Activated CD4-positive, alpha-beta memory T cell treated with anti-CD3 and anti-CD28 coated beads for 36 hours (primary cell): ENCODE measurements at regions not wholly inside any gene's neighbourhood (a gene's known extent, or its start where the extent isn't known, plus 50 kb on each side); places are given as distances from the start of the nearest gene placed in this dataset.
"Not testable (repeated sequence)": the region's sequence is repeated elsewhere in the genome, so short reads cannot be mapped to it uniquely, and the experiment has no call there.

Experiments used
- CTCF ChIA-PET: fragments of 350-600 bp; sonication (Branson Sonifier 250); formaldehyde crosslinking; loops from one replicate; lab custom pipeline; 2021; ENCODE audit warnings: antibody characterized with exemption, inconsistent platforms; lab: Charles Lee
- POLR2A ChIA-PET: fragments of 350-600 bp; sonication (Branson Sonifier 250); formaldehyde crosslinking; loops from one replicate; lab custom pipeline; 2021; ENCODE audit warnings: antibody characterized with exemption; lab: Charles Lee
- DNase-seq: peaks from one replicate; pipeline ENCODE4 v3.0.0-alpha.2; 2020
- H3K27ac Mint-ChIP-seq: one replicate; pipeline ENCODE4 v1.8.0; 2021; ENCODE audit warnings: mixed read lengths
- H3K27me3 Mint-ChIP-seq: one replicate; pipeline ENCODE4 v1.8.0; 2021; ENCODE audit warnings: mixed read lengths
- H3K36me3 Mint-ChIP-seq: one replicate; pipeline ENCODE4 v1.8.0; 2021; ENCODE audit warnings: mixed read lengths
- H3K4me1 Mint-ChIP-seq: one replicate; pipeline ENCODE4 v1.8.0; 2021; ENCODE audit warnings: low read depth, mixed read lengths
- H3K4me3 Mint-ChIP-seq: one replicate; pipeline ENCODE4 v1.8.0; 2021; ENCODE audit warnings: mild to moderate bottlenecking, mixed read lengths
- H3K9me3 Mint-ChIP-seq: one replicate; pipeline ENCODE4 v1.8.0; 2021; ENCODE audit warnings: mixed read lengths
- intact Hi-C: fragments of 100-400 bp; cut with micrococcal nuclease; formaldehyde crosslinking; loops from one replicate; pipeline ENCODE4 v1.15.1; 2023

GRCh38 chr16:54985156-54985555, 54.5 kb downstream of the IRX5 start:
- Mint-ChIP-seq H3K9me3 (no peaks in the 10 kb centered on the region), H3K27me3 (no peaks in the 10 kb centered on the region), H3K36me3 (no peaks in the 10 kb centered on the region), H3K4me1 (no peaks in the 10 kb centered on the region), H3K27ac (no peak overlapping the region), H3K4me3 (no peak overlapping the region)
- ChIA-PET CTCF (no interaction called here), POLR2A (no interaction called here)
- intact Hi-C loops, result no loop called here
- no peak for DNase-seq

- H3K36me3 Mint-ChIP-seq, result no peaks in the 10 kb centered on the region
- POLR2A ChIA-PET, result no interaction called here
- H3K27ac Mint-ChIP-seq, result no peak overlapping the region
- no peaks in the 10 kb centered on the region for H3K4me1 Mint-ChIP-seq
- no peak for DNase-seq
- H3K4me3 Mint-ChIP-seq, result no peak overlapping the region
- CTCF ChIA-PET, result no interaction called here
- H3K27me3 Mint-ChIP-seq, result no peaks in the 10 kb centered on the region
- intact Hi-C loops, result no loop called here
- no peaks in the 10 kb centered on the region for H3K9me3 Mint-ChIP-seq
Observed at GRCh38 chr16:54985668-54986067, 55.0 kb downstream of the IRX5 start.

GRCh38 chr16:54986409-54986808, 55.7 kb downstream of the IRX5 start:
- Mint-ChIP-seq H3K36me3 (no peaks in the 10 kb centered on the region), H3K4me1 (no peaks in the 10 kb centered on the region), H3K9me3 (no peaks in the 10 kb centered on the region), H3K27ac (no peak overlapping the region), H3K4me3 (no peak overlapping the region), H3K27me3 (no peaks in the 10 kb centered on the region)
- intact Hi-C loops, result no loop called here
- ChIA-PET CTCF (no interaction called here), POLR2A (no interaction called here)
- DNase-seq, result no peak

GRCh38 chr16:54987081-54987480, 56.4 kb downstream of the IRX5 start:
- no peaks in the 10 kb centered on the region for H3K36me3 Mint-ChIP-seq
- H3K9me3 Mint-ChIP-seq, result no peaks in the 10 kb centered on the region
- ChIA-PET POLR2A (no interaction called here), CTCF (no interaction called here)
- intact Hi-C loops, result no loop called here
- DNase-seq, result no peak
- no peak overlapping the region for H3K27ac Mint-ChIP-seq
- no peak overlapping the region for H3K4me3 Mint-ChIP-seq
- no peaks in the 10 kb centered on the region for H3K4me1 Mint-ChIP-seq
- H3K27me3 Mint-ChIP-seq, result no peaks in the 10 kb centered on the region

DNA sequence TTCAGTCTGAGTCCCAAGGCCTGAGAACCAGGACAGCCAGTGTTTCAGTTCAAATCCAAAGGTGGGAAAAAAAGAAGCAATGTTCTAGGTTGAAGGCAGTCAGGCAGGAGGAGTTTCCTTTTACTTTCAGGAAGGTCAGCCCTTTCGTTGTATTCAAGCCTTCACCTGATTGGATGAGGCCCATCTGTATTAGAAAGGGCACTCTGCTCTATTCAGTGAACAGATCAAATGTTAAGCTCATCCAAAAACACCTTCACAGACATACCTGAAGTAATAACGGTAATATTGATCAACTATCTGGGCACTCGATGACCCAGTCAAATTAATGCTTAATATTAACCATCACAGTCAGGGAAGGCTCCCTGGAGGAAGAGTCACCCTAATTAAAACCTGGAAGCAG, 60.9 kb downstream of the IRX5 start:
- ChIA-PET CTCF (no interaction called here), POLR2A (no interaction called here)
- Mint-ChIP-seq H3K36me3 (no peaks in the 10 kb centered on the region), H3K4me1 (no peaks in the 10 kb centered on the region), H3K27me3 (peaks cover 8% of the 10 kb centered on the region), H3K27ac (no peak overlapping the region), H3K4me3 (no peak overlapping the region), H3K9me3 (no peaks in the 10 kb centered on the region)
- DNase-seq, result no peak
- intact Hi-C loops, result no loop called here

DNA sequence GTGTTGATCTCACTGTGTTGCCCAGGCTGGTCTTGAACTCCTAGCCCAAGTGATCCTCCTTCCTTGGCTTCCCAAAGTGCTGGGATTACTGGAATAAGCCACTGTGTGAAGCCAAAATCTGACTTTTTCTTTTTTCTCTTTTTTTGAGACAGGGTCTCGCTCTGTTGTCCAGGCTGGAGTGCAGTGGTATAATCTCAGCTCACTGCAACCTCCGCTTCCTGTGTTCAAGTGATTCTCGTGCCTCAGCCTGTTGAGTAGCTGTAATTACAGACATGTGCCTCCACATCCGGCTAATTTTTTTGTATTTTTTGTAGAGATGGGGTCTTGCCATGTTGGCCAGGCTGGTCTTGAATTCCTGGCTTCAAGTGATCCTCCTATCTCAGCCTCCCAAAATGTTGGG, 61.3 kb downstream of the IRX5 start:
- H3K36me3 Mint-ChIP-seq, CTCF ChIA-PET, H3K4me3 Mint-ChIP-seq, H3K4me1 Mint-ChIP-seq, POLR2A ChIA-PET, H3K27ac Mint-ChIP-seq, DNase-seq, H3K27me3 Mint-ChIP-seq, intact Hi-C loops, H3K9me3 Mint-ChIP-seq: not testable (repeated sequence)

DNA sequence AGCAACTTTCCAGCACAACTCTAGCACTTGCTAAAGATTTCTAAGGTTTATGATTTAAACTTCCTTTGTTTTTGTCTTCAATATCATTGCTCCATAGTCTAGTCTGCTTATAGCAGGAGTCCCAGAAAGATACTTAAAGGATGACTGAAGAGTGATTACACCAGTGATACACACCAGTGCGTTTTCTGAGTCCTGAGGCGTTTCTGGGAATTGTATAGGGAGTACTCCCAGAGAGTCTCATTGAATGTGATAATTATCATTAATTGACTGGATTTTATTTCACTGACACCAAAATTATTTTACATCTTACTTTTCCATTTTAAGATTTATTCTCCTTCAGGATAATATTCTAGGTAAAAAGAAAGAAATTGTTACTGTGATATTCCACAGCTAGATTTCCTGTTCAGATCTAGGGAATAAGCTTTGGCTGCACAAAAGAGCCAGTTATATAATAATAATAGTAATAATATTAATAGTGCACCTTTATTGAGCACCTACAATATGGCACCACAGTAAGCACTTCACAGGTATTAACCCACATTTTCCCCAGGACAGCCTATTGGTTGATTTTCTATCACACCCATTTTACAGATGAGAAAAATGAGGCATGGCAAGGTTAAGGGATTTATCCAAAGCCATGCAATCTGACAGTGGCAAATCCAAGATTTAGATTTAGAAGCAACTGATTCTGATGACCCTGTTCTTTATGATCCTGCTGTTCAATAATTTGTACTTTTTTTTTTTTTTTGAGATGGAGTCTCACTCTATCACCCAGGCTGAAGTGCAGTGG, 62.6 kb downstream of the IRX5 start:
- ChIA-PET POLR2A (no interaction called here), CTCF (no interaction called here)
- intact Hi-C loops, result no loop called here
- no peak for DNase-seq
- Mint-ChIP-seq H3K27ac (no peak overlapping the region), H3K27me3 (peaks cover 8% of the 10 kb centered on the region), H3K36me3 (no peaks in the 10 kb centered on the region), H3K4me1 (no peaks in the 10 kb centered on the region), H3K9me3 (no peaks in the 10 kb centered on the region), H3K4me3 (no peak overlapping the region)

- intact Hi-C loops, result no loop called here
- Mint-ChIP-seq H3K27ac (no peak overlapping the region), H3K9me3 (no peaks in the 10 kb centered on the region), H3K4me1 (no peaks in the 10 kb centered on the region), H3K27me3 (peaks cover 10% of the 10 kb centered on the region), H3K36me3 (no peaks in the 10 kb centered on the region), H3K4me3 (no peak overlapping the region)
- CTCF ChIA-PET, result no interaction called here
- no peak for DNase-seq
- POLR2A ChIA-PET, result no interaction called here
Observed at GRCh38 chr16:54996186-54996585, 65.5 kb downstream of the IRX5 start.

DNA sequence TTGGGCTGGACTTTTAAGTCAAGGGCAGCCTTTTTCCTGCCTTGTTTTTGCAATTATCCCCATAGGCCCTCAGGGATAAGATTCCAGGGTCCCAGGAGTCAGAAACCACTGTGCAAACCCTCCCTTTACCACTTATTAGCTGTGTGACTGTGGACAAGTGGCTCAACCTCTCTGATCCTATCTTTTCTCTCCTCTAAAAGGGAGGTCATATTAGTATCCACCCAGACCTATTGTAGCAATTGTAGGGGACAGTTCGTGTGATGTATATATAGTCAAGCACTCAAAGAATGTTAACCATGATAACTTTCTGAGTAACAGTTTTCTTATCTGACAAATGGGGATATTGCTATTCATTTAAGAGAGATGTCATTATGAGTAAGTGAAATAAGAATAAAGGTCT, 68.2 kb downstream of the IRX5 start:
- intact Hi-C loops, result no loop called here
- no peaks in the 10 kb centered on the region for H3K9me3 Mint-ChIP-seq
- H3K4me3 Mint-ChIP-seq, result no peak overlapping the region
- ChIA-PET CTCF (no interaction called here), POLR2A (no interaction called here)
- H3K27ac Mint-ChIP-seq, result no peak overlapping the region
- no peak for DNase-seq
- H3K27me3 Mint-ChIP-seq, result peaks cover 10% of the 10 kb centered on the region
- H3K4me1 Mint-ChIP-seq, result no peaks in the 10 kb centered on the region
- no peaks in the 10 kb centered on the region for H3K36me3 Mint-ChIP-seq

GRCh38 chr16:54999481-54999880, 68.8 kb downstream of the IRX5 start:
- no peak for DNase-seq
- POLR2A ChIA-PET, result no interaction called here
- H3K36me3 Mint-ChIP-seq, result no peaks in the 10 kb centered on the region
- intact Hi-C loops, result no loop called here
- peaks cover 12% of the 10 kb centered on the region for H3K27me3 Mint-ChIP-seq
- H3K4me1 Mint-ChIP-seq, result no peaks in the 10 kb centered on the region
- no peak overlapping the region for H3K4me3 Mint-ChIP-seq
- CTCF ChIA-PET, result no interaction called here
- no peak overlapping the region for H3K27ac Mint-ChIP-seq
- no peaks in the 10 kb centered on the region for H3K9me3 Mint-ChIP-seq

DNA sequence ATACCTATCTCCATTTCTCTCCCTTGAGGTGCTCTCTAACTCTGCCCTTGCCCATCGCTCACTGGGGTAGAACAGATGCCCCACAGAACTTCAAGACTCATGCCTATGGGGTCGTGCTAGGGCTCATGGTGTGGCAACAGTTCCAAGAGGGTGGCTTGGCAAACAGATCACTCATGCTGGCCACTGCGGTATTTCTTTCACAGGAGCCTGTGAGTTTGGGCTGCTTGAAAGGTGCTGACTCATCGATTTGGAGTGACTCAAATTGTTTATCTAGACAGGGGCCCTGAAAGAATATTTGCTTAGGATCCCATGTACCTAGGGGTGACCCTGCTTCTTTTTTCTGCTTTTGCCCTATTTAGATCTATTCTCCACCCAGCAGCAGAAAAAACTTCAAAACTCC, 69.9 kb downstream of the IRX5 start:
- intact Hi-C loops, result no loop called here
- H3K4me1 Mint-ChIP-seq, result no peaks in the 10 kb centered on the region
- no peak overlapping the region for H3K4me3 Mint-ChIP-seq
- CTCF ChIA-PET, result no interaction called here
- no peaks in the 10 kb centered on the region for H3K36me3 Mint-ChIP-seq
- no peak overlapping the region for H3K27ac Mint-ChIP-seq
- no peaks in the 10 kb centered on the region for H3K9me3 Mint-ChIP-seq
- POLR2A ChIA-PET, result no interaction called here
- H3K27me3 Mint-ChIP-seq, result peaks cover 12% of the 10 kb centered on the region
- no peak for DNase-seq

GRCh38 chr16:55001931-55002330, 71.3 kb downstream of the IRX5 start:
- Mint-ChIP-seq H3K27ac (no peak overlapping the region), H3K9me3 (no peaks in the 10 kb centered on the region), H3K27me3 (peaks cover 4% of the 10 kb centered on the region), H3K36me3 (no peaks in the 10 kb centered on the region), H3K4me3 (no peak overlapping the region), H3K4me1 (no peaks in the 10 kb centered on the region)
- DNase-seq, result no peak
- ChIA-PET CTCF (no interaction called here), POLR2A (no interaction called here)
- intact Hi-C loops, result no loop called here

- Mint-ChIP-seq H3K9me3 (no peaks in the 10 kb centered on the region), H3K4me1 (no peaks in the 10 kb centered on the region), H3K36me3 (no peaks in the 10 kb centered on the region), H3K27me3 (peaks cover 5% of the 10 kb centered on the region), H3K27ac (no peak overlapping the region), H3K4me3 (no peak overlapping the region)
- DNase-seq, result no peak
- intact Hi-C loops, result no loop called here
- ChIA-PET POLR2A (no interaction called here), CTCF (no interaction called here)
Observed at GRCh38 chr16:55002419-55002818, 71.8 kb downstream of the IRX5 start.
